Heart left ventricle (tissue), 16 donors: ENCODE measurements at regions not wholly inside any gene's neighbourhood (a gene's known extent, or its start where the extent isn't known, plus 50 kb on each side); places are given as distances from the start of the nearest gene placed in this dataset.
"Not testable (repeated sequence)": the region's sequence is repeated elsewhere in the genome, so short reads cannot be mapped to it uniquely, and the experiment has no call there.

ENCODE experiments used
- ATAC-seq, 4 donors: fragments of 200-7000 bp; cut with Tn5 transposase; one replicate each; pipeline ENCODE4 v1.9.1; 2020 to 2022; ENCODE audit warnings: moderate library complexity in 4 of 4, mild to moderate bottlenecking in 3 of 4, moderate number of reproducible peaks in 1 of 4
- DNase-seq, 5 donors: peaks; one replicate each; pipeline ENCODE4 v3.0.0-alpha.2; 2020
- H3K27ac ChIP-seq, 12 donors: fragments of 200-600 bp; sonication (generic) in 4 of 12; one replicate each; pipeline versions ENCODE4 v1.5.0 to v1.8.0; 2016 to 2022; ENCODE audit warnings: mild to moderate bottlenecking in 2 of 12
- H3K27me3 ChIP-seq, 9 donors: fragments of 200-600 bp; sonication (generic) in 2 of 9; one replicate each; pipeline versions ENCODE4 v1.5.1 to v1.8.0; 2016 to 2022; ENCODE audit warnings: mild to moderate bottlenecking in 3 of 9
- H3K36me3 ChIP-seq, 9 donors: fragments of 200-600 bp; sonication (generic) in 2 of 9; one replicate each; pipeline versions ENCODE4 v1.5.0 to v1.8.0; 2018 to 2022; ENCODE audit warnings: mild to moderate bottlenecking in 2 of 9
- H3K4me1 ChIP-seq, 12 donors: fragments of 200-600 bp; sonication (generic) in 4 of 12; one replicate each; pipeline versions ENCODE4 v1.5.0 to v1.8.0; 2016 to 2022; ENCODE audit warnings: mild to moderate bottlenecking in 3 of 12
- H3K4me3 ChIP-seq, 12 donors: fragments of 200-600 bp; sonication (generic) in 4 of 12; one replicate each; pipeline versions ENCODE4 v1.5.0 to v1.8.0; 2017 to 2022; ENCODE audit warnings: mild to moderate bottlenecking in 9 of 12, moderate library complexity in 4 of 12
- H3K9me3 ChIP-seq, 12 donors: fragments of 200-600 bp; sonication (generic) in 4 of 12; one replicate each; pipeline versions ENCODE4 v1.5.0 to v1.8.0; 2016 to 2022; ENCODE audit warnings: mild to moderate bottlenecking in 1 of 12
- POLR2A ChIP-seq, 2 donors: fragments of 450-650 bp; IDR thresholded peaks; one replicate each; pipeline ENCODE4 v1.6.1; 2017; ENCODE audit warnings: antibody characterized with exemption in 2 of 2, mild to moderate bottlenecking in 2 of 2, moderate library complexity in 2 of 2
- WGBS, 4 donors: extraction: QIAGEN DNeasy Blood & Tissue Kit in 2 of 4; methylation state at CpG; one replicate each; pipeline versions ENCODE4 v1.1.5 to v1.1.7; 2013 to 2018; 5-methylcytosine and 5-hydroxymethylcytosine counted together
- intact Hi-C, 10 donors: fragments of 100-400 bp; cut with DNase I; formaldehyde crosslinking; loops; one replicate each; pipeline versions ENCODE4 v1.11.1 to v1.14.2; 2022
- TF ChIP-seq, protein P1 (sequence below), 12 donors: fragments of 200-600 bp; sonication (generic) in 4 of 12; IDR thresholded peaks; one replicate each; pipeline versions ENCODE4 v1.5.0 to v1.8.0; 2018 to 2022; ENCODE audit warnings: antibody characterized with exemption in 12 of 12, mild to moderate bottlenecking in 5 of 12
- donor health status: ischemic (EF 13 %, LVEDD 7.1; RV severe dilation, severe dysfunction).
- donor health status: healthy with polysubstance abuse.
- donor health status: DM: no; HTN: yes; CAD: no.
- donor health status: DM: no; HTN: no; CAD: no.
- donor health status: ischemic (EF 25% LVEDD 6.9; RV normal size, moderate dysfunction).
- donor health status: ischemic (EF 25% LVEDD 5.7; RV mildly dilated, moderate dysfunction).
- donor health status: healthy.
- donor health status: DM: yes; HTN: yes; CAD: no.
- donor health status: ischemic (EF 35%, LVEDD 5.7; RV mildly dilated, moderate dysfunction).
- donor health status: nonischemic (EF 11% LVEDD 7.7; RV severe dilation, severe dysfunction).
- donor health status: DM: yes; HTN: yes; CAD: no.
- donor health status: PGD.
- donor health status: ischemic (EF 29% LVEDD 5.4; RV normal size, mild dysfunction).
- donor health status: nonischemic (EF 23%, LVEDD 6.1; RV moderate dilation, normal function).

DNA sequence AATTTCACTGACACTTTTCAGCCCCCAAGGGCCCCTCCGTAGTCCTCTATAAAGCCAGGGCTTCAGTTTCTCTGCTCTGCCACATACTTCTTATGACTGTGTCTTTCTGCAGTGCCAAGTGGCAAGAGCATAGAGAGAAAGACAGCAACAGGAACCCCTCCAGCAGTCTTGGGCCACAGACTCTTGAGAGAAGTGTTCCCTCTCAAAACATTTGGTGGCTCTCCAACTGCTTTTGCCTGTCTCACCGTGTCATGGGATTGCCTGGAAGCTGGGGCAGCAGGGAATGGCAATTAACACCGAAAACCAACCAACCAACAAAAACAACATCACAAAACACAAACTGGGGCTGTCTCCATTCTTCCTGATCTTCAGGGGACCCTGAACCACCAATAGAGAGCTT lies 73.8 kb upstream of the ELN start:
- no peak overlapping the region for H3K27ac ChIP-seq
- H3K9me3 ChIP-seq, result peaks cover 0 to 4% (median 0%) of the 10 kb centered on the region in 12 donors
- WGBS, 4 donors, result 56 to 72% (median 62%) methylated on average over 3 of the region's 3 CpGs
- H3K36me3 ChIP-seq, result no peaks in the 10 kb centered on the region
- no peak overlapping the region for H3K4me3 ChIP-seq
- no peak for ATAC-seq
- H3K4me1 ChIP-seq, result no peaks in the 10 kb centered on the region
- intact Hi-C loops, result no loop called here
- no peak for DNase-seq
- TF ChIP-seq, protein P1, sequence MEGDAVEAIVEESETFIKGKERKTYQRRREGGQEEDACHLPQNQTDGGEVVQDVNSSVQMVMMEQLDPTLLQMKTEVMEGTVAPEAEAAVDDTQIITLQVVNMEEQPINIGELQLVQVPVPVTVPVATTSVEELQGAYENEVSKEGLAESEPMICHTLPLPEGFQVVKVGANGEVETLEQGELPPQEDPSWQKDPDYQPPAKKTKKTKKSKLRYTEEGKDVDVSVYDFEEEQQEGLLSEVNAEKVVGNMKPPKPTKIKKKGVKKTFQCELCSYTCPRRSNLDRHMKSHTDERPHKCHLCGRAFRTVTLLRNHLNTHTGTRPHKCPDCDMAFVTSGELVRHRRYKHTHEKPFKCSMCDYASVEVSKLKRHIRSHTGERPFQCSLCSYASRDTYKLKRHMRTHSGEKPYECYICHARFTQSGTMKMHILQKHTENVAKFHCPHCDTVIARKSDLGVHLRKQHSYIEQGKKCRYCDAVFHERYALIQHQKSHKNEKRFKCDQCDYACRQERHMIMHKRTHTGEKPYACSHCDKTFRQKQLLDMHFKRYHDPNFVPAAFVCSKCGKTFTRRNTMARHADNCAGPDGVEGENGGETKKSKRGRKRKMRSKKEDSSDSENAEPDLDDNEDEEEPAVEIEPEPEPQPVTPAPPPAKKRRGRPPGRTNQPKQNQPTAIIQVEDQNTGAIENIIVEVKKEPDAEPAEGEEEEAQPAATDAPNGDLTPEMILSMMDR (IDR thresholded peaks at IDR 0.05), result no peak
- TF ChIP-seq POLR2A (IDR thresholded peaks at IDR 0.05), result no peak
- peaks cover 0 to 2% (median 0%) of the 10 kb centered on the region in 9 donors for H3K27me3 ChIP-seq

DNA sequence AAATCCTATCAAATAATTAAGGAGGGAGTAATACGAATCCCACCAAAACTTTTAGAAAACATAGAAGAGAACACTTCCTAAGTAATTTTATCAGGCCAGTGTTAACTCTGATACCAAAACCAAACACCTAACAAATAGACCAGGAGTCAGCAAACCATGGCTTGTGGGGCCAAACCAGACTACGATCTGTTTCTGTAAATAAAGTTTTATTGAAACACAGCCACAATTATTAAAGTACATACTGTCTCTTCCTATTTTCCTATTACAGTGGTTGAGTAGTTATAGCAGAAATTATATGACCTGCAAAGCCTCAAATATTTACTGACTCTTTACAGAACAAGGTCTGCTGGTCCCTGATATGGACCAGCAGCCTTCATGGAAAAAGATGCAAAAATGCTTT lies 73.1 kb upstream of the ELN start:
- no peak overlapping the region for H3K4me3 ChIP-seq
- H3K27ac ChIP-seq, result no peak overlapping the region
- no peak for TF ChIP-seq POLR2A (IDR thresholded peaks at IDR 0.05)
- TF ChIP-seq, protein P1 (IDR thresholded peaks at IDR 0.05), result no peak
- ATAC-seq (no peak), DNase-seq (no peak)
- 87 to 95% (median 92%) methylated on average over 2 of the region's 2 CpGs for WGBS, 4 donors
- peaks cover 0 to 2% (median 0%) of the 10 kb centered on the region in 9 donors for H3K27me3 ChIP-seq
- H3K9me3 ChIP-seq, result no peaks in the 10 kb centered on the region
- intact Hi-C loops, result no loop called here
- H3K36me3 ChIP-seq, result no peaks in the 10 kb centered on the region
- no peaks in the 10 kb centered on the region for H3K4me1 ChIP-seq

DNA sequence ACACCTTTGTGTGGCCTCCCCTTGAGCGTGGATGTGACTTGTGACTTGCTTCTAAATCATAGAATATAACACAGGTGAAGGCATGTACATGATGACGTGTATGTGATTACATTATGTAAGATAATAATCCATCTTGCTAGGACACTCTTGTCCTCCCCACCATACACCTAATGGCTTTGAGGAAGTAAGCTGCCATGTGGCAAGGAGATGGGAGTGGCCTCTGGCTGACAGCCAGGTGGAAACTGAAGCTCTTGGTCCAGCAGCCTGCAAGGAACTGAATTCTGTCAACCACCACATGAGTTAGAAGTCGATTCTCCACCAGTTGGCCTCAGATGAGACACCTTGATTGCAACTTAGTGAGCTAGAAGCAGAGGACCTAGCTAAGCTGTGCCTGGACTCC lies 67.4 kb upstream of the ELN start:
- Histone ChIP-seq H3K36me3 (no peaks in the 10 kb centered on the region), H3K27ac (no peak overlapping the region), H3K4me1 (no peaks in the 10 kb centered on the region), H3K9me3 (peaks cover 0 to 28% (median 14%) of the 10 kb centered on the region in 12 donors), H3K4me3 (no peak overlapping the region), H3K27me3 (no peaks in the 10 kb centered on the region)
- ATAC-seq (no peak), DNase-seq (no peak)
- intact Hi-C loops, result no loop called here
- TF ChIP-seq, protein P1 (IDR thresholded peaks at IDR 0.05), result no peak
- TF ChIP-seq POLR2A (IDR thresholded peaks at IDR 0.05), result no peak
- WGBS, 4 donors, result 70 to 85% (median 78%) methylated on average over 3 of the region's 3 CpGs

DNA sequence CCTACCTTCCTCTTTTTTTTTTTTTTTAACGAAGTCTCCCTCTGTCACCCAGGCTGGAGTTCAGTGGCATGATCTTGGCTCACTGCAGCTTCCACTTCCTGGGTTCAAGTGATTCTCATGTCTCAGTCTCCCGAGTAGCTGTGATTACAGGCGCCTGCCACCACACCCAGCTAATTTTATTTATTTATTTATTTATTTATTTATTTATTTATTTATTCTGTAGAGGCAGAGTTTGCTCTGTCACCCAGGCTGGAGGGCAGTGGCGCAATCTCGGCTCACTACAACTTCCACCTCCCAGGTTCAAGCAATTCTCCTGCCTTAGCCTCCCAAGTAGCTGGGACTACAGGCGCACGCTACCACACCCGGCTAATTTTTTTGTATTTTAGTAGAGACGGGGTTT lies 66.0 kb upstream of the ELN start:
- DNase-seq, intact Hi-C loops, ATAC-seq, H3K4me3 ChIP-seq, H3K36me3 ChIP-seq, H3K27ac ChIP-seq, H3K27me3 ChIP-seq, H3K4me1 ChIP-seq: not testable (repeated sequence)
- peaks cover 0 to 28% (median 14%) of the 10 kb centered on the region in 12 donors for H3K9me3 ChIP-seq
- 84 to 96% (median 90%) methylated on average over 9 of the region's 9 CpGs for WGBS, 4 donors

DNA sequence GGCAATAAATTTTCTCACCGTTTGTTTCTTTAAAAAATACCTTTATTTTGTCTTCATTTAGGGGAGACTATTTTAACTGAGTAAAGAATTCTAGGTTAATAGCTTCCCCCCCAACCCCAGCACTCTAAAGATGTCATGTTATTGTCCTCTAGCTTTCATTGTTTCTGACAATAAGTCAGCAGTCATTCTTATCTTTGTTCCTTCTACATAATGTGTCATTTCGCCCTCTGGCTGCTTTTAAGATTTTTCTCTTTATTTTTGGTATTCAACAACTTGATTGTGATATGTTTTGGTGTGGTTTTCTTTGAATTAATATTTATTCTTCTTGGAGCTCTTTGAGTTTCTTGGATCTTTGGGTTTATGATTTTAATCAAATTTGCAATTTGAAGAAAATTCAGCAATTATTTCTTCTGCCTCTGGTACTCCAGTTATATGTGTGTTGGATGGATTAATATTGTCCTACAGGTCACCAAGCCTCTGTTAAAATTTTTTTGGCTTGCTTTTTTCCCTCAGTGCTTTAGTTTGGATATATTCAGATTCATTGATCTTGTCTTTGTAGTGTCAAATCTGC lies 64.6 kb upstream of the ELN start:
- no peak for TF ChIP-seq POLR2A (IDR thresholded peaks at IDR 0.05)
- TF ChIP-seq, protein P1 (IDR thresholded peaks at IDR 0.05), result no peak
- no peak overlapping the region for H3K4me3 ChIP-seq

More for the DNA sequence above, 64.6 kb upstream of the ELN start:
- Histone ChIP-seq H3K36me3 (no peaks in the 10 kb centered on the region), H3K27me3 (no peaks in the 10 kb centered on the region), H3K4me1 (no peaks in the 10 kb centered on the region), H3K27ac (no peak overlapping the region), H3K9me3 (peaks cover 0 to 28% (median 14%) of the 10 kb centered on the region in 12 donors)
- 87 to 90% (median 90%) methylated on average over 2 of the region's 2 CpGs for WGBS, 4 donors
- intact Hi-C loops, result no loop called here
- DNase-seq (no peak), ATAC-seq (no peak)
